ENCODE measurements at regions not wholly inside any gene's neighbourhood (a gene's known extent, or its start where the extent isn't known, plus 50 kb on each side); places are given as distances from the start of the nearest gene placed in this dataset.

- TF ChIP-seq ETS1 (IDR thresholded peaks at IDR 0.05) (no peak), CREB1 (CRISPR knock-in tag; IDR thresholded peaks at IDR 0.05; ENCODE audit: low read depth) (no peak), POLR2AphosphoS5 (IDR thresholded peaks at IDR 0.05; ENCODE audit: low read depth) (no peak), JUNB (IDR thresholded peaks at IDR 0.05; ENCODE audit: unreplicated experiment) (no peak), EZH2phosphoT487 (IDR thresholded peaks at IDR 0.05; ENCODE audit: unreplicated experiment) (no peak), ZNF331 (CRISPR knock-in tag; IDR thresholded peaks at IDR 0.05; ENCODE audit: low read depth) (no peak), EZH2 (IDR thresholded peaks at IDR 0.05; ENCODE audit: low read depth, unreplicated experiment) (no peak), CTCF (conservative IDR thresholded peaks at IDR 0.05; ENCODE audit: low read depth in 2 of 2) (no peak)
Observed at GRCh38 chr16:51553314-51553713, 402.2 kb upstream of the SALL1 start (continued).

- Histone ChIP-seq H2AFZ (no peak overlapping the region), H3K27ac (ENCODE audit: low read depth) (no peak overlapping the region), H3K79me2 (replicated peaks; ENCODE audit: insufficient read depth) (no peaks in the 10 kb centered on the region), H3K27me3 (ENCODE audit: insufficient read depth) (no peaks in the 10 kb centered on the region), H3K36me3 (ENCODE audit: insufficient read depth) (no peaks in the 10 kb centered on the region), H3K4me2 (no peak overlapping the region), H3K9me2 (ENCODE audit: insufficient read depth) (peaks cover 6% of the 10 kb centered on the region), H3F3A (replicated peaks; ENCODE audit: low read depth) (no peaks in the 10 kb centered on the region), H3K4me3 (no peak overlapping the region), H4K20me1 (replicated peaks; ENCODE audit: insufficient read depth) (no peaks in the 10 kb centered on the region), H3K4me1 (ENCODE audit: insufficient read depth) (no peaks in the 10 kb centered on the region; the same call in 1 of the 2 replicates)
- ATAC-seq (no peak), DNase-seq (ENCODE audit: low spot score) (no peak)
- Mint-ChIP-seq H3K27me3 (ENCODE audit: insufficient read depth, low read depth, poor library complexity) (no peaks in the 10 kb centered on the region), H3K9me3 (no peaks in the 10 kb centered on the region), H3K27ac (no peak overlapping the region), H3K4me1 (peaks cover under 1% of the 10 kb centered on the region; the same call in 2 of the 3 replicates), H3K36me3 (ENCODE audit: low read depth) (no peaks in the 10 kb centered on the region), H3K4me3 (no peak overlapping the region)
- TF ChIP-seq CREB1 (CRISPR knock-in tag; IDR thresholded peaks at IDR 0.05; ENCODE audit: low read depth) (no peak), POLR2AphosphoS5 (IDR thresholded peaks at IDR 0.05; ENCODE audit: low read depth) (no peak), CTCF (conservative IDR thresholded peaks at IDR 0.05; ENCODE audit: low read depth in 2 of 2) (no peak), ZNF114 (CRISPR knock-in tag; IDR thresholded peaks at IDR 0.05) (no peak), EZH2 (IDR thresholded peaks at IDR 0.05; ENCODE audit: low read depth, unreplicated experiment) (no peak), ZNF331 (CRISPR knock-in tag; IDR thresholded peaks at IDR 0.05; ENCODE audit: low read depth) (no peak), NANOG (IDR thresholded peaks at IDR 0.05; ENCODE audit: borderline replicate concordance) (no peak), ETS1 (IDR thresholded peaks at IDR 0.05) (no peak), STAT1 (IDR thresholded peaks at IDR 0.05; ENCODE audit: unreplicated experiment) (no peak), JUNB (IDR thresholded peaks at IDR 0.05; ENCODE audit: unreplicated experiment) (no peak)
Observed at GRCh38 chr16:51550800-51551347, 399.8 kb upstream of the SALL1 start.
